Fibroblast of mammary gland (primary cell): ENCODE measurements at regions not wholly inside any gene's neighbourhood (a gene's known extent, or its start where the extent isn't known, plus 50 kb on each side); places are given as distances from the start of the nearest gene placed in this dataset.

Experiments
- DNase-seq: peaks from one replicate; pipeline ENCODE4 v3.0.0-alpha.2; 2010; ENCODE audit warnings: low read depth
- H3K4me3 ChIP-seq: 2 replicates; pipeline ENCODE4 v1.5.1; 2011; ENCODE audit warnings: low read depth, mild to moderate bottlenecking, low read length, moderate library complexity; ENCODE audit not compliant: control insufficient read depth
- TF ChIP-seq, protein P1 (sequence below): conservative IDR thresholded peaks from 2 replicates; pipeline ENCODE4 v1.5.1; 2011; ENCODE audit warnings: low read depth, low read length, inconsistent platforms; ENCODE audit not compliant: control insufficient read depth, insufficient read depth

DNA sequence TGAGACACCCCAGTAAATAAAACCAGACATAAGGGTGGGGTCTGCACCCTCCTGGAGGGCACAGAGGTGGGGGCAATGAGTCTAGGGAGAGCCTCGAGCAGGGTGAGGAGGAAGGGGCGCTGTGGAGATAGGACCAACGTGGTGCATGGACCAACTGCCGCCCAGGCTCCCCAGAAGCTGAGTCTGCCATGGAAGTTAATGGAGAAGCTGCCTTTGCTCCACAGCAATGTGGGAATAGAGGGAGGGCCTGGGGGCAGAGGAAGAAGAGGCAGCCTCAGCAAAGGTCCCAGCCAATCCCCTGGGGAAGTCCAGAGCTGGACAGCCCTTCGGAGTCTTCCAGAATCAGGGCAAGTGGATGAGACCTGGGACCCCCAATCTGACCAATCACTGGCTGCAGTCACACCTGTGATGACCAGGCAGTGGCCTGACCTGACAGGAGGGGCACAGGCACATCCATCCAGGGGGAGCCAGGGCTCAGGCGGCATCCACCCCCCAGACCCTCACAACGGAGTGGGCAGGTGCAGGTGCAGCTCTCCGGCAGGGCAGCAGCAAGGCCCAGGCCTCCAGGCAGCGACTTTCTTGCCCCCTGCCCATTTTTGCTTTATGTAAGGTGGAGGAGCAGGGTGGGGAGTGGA, 242.2 kb upstream of the PPP2R2D start:
- no peak overlapping the region for H3K4me3 ChIP-seq
- DNase-seq = no peak
- TF ChIP-seq, protein P1, sequence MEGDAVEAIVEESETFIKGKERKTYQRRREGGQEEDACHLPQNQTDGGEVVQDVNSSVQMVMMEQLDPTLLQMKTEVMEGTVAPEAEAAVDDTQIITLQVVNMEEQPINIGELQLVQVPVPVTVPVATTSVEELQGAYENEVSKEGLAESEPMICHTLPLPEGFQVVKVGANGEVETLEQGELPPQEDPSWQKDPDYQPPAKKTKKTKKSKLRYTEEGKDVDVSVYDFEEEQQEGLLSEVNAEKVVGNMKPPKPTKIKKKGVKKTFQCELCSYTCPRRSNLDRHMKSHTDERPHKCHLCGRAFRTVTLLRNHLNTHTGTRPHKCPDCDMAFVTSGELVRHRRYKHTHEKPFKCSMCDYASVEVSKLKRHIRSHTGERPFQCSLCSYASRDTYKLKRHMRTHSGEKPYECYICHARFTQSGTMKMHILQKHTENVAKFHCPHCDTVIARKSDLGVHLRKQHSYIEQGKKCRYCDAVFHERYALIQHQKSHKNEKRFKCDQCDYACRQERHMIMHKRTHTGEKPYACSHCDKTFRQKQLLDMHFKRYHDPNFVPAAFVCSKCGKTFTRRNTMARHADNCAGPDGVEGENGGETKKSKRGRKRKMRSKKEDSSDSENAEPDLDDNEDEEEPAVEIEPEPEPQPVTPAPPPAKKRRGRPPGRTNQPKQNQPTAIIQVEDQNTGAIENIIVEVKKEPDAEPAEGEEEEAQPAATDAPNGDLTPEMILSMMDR = no peak

GRCh38 chr10:131660427-131660826, 240.4 kb upstream of the PPP2R2D start:
- no peak for DNase-seq
- H3K4me3 ChIP-seq = no peak overlapping the region
- TF ChIP-seq, protein P1 = no peak

DNA sequence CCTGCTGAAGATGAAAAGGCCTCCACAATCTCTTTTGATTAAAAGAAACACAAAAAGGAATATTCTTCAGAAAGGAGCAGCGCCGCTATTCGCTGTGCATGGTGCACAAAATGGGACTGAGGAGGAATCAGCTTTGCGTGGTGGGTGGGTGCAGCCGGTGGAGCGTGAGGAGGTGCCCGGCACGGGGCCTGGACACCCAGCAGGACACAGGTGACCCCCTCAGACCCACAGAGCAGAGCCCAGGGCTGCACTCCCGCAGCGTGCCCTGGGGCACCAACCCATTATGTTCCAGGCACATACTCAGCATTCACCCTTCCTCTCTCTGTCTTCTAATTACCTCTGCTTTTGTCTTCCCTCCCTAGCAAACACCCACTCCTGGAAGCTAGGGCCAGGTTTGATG, 238.0 kb upstream of the PPP2R2D start:
- DNase-seq = no peak
- TF ChIP-seq, protein P1 = no peak
- H3K4me3 ChIP-seq = no peak overlapping the region

DNA sequence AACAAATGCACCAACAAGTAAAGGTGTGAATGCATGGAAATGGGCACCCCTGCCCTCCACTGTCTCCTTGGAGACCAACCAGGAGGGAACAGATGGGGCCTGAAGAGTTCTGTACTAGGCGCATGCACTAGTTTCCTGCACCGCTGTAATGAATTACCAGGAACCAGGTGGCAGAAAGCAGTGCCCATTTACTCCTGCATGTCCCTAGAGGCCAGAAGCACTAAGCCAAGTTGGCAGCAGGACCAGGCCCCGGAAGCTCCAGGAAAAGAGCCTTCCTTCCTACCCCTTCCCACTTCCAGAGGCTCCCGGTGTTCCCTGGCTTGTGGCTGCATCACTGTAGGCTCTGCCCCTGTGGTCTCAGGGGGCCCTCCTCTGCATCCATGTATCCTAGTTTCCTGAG, 237.5 kb upstream of the PPP2R2D start:
- TF ChIP-seq, protein P1 = no peak
- no peak for DNase-seq
- no peak overlapping the region for H3K4me3 ChIP-seq

DNA sequence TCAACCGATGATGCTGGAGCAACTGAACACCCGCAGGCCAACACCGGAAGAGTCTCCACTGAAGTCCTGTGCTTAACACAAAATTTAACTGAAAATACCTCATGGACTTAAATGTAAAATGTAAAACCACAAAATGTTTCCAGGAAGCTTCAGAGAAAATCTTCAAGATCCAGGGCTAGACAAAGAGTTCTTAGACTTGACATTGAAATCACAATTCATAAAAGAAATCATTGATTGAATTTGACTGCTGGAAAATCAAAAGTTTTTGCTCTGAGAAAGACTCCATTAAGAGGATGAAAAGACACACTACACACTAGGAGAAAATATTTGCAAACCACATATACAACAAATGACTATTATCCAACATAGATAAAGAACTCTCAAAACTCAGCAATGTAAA, 234.7 kb upstream of the PPP2R2D start:
- DNase-seq = no peak
- H3K4me3 ChIP-seq = no peak overlapping the region
- TF ChIP-seq, protein P1 = no peak

DNA sequence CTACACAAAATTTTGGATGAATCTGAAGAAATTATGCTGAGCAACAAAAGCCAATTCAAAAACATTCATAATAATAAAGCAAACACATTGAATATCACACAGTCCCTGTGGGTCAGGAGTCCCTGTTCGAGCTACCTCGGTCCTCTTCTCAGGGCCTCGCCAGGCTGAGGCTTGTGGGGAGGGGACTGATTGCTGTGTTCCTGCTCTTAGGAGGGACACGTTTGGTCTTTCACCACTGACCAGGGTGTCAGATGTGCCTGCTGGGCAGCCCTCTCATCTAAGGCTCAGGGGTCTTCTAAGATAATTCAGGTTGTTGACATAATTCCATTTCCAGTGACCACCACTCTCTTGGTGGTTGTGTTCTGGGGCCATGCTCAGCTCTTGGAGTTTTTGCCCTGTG, 233.8 kb upstream of the PPP2R2D start:
- TF ChIP-seq, protein P1 = no peak
- no peak for DNase-seq
- H3K4me3 ChIP-seq = no peak overlapping the region

DNA sequence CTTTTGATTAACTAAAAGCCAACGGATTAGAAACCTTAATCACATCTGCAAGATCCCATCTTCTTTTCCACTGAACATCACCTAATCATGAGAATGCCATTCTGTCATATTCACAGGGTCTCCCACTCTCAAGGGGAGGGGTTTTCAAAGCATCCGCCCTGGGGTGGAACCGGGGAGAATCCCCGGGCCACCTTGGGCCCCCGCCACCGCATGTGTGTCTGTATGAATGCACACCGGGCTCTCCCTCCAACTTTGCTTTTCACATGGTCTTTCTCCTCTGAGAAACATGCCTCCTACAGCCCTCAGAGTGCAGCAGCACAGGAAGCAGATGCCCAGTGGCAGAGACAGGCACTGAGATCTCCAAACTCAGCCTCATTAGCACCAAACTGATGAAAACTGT, 233.2 kb upstream of the PPP2R2D start:
- TF ChIP-seq, protein P1 = no peak
- H3K4me3 ChIP-seq = no peak overlapping the region
- DNase-seq = no peak
